GF-D8 (cell line): ENCODE measurements at regions not wholly inside any gene's neighbourhood (a gene's known extent, or its start where the extent isn't known, plus 50 kb on each side); places are given as distances from the start of the nearest gene placed in this dataset.

ENCODE experiments used
- DNase-seq: peaks from one replicate; lab custom pipeline; 2025; lab: John Stamatoyannopoulos, UW

DNA sequence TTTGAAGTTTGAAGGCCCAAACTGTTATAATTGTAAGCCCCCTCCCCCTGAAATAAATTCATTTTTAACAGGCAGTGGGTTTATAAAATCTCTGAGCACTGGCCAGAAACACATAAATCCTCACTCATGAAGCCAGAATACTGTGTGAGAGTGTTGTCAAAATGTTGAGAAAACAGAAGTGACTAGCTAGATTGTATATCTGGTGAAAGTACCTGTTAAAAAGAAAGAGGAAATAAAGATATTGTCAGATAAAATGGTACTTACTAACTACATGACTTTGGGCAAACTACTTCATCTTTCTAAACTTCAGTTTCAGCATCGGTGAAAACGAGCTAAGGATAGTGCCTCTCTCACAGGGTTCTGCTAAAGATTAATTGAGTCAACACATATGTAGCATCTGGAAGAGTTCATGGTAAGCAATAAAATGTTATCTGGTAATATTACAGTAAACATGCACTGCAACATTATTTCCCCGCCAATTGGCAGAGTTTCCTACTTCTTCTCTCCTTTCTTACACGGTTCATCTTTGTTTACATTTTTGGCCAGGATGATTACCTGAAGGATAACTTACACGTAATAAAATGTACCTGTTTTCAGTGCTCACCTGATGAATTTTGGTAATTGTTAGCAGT, 202.5 kb upstream of the CHRM2 start:
- DNase-seq = no peak

DNA sequence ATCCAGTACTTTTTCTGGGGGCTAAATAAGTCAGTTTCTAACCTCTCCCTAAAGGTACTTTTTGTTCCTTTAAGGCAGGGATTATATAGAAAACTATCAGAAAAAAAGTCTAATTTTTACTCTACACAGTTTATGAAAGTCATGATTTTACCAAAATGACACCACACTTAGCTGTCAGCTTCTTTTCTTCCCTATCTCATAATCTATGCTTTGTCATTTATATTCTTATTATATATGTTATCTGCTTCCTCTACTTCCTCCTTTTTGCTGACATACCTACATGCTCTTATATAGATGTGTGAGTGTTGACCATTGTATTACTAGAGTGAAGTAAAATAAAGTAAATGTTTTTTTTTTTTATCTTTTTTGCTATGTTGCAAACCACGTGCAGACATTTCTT, 203.9 kb upstream of the CHRM2 start:
- DNase-seq = no peak

DNA sequence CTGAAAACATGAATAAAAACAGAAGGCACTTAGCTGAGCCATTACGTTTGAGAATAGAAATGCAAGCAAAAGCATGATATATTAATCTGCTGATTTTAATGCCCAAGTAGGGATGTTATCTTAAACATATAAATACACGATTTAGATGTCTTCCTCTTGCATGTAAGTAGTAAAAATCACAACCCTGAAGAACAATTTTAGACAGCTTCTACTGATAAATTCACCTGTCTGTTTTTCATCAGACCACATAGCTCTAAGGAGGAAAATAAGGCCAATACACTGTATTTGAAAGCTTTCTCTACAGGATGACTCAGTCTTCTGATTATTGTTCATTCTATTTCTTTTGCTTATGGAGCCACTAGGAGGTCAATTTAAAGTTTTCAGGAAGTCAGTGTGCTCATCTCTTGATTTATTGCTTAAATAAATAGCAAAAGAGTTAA, 210.9 kb upstream of the CHRM2 start:
- DNase-seq = no peak

DNA sequence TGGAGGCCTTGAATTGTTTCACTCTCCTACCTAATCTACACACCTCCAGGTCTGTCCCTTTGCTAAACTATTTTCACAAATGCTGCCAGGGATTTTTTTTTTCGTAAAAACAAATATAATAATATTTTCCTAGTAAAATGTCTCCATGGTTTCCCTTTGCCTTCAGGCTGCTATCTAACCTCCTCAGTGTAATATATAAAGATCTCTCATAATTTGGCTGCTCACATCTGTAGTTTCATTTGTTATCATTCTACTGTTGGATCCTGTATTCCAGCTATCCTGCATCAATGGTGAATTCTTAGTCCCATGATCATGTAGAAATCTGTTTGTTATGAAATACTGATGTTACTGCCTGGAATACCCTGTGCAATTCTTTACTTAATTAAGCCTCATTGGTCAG, 211.9 kb upstream of the CHRM2 start:
- DNase-seq = no peak

DNA sequence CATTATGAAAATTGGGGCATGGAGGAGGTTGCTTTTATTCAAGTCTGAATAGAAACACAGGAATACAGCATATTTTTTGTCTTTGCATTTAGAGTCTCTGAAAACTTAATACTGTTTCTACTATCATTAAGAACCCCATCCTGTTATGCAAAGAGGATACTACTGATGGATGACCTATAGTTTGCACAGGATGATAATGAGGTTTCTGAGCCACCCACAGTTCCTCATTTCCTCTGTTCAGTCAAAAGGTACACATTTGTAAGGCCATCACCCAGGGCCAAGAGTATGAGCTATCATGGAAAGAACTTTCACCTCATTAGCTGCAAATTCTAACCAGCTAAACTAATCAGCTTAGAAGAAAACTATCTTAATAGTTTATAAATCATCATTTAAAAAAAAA, 213.0 kb upstream of the CHRM2 start:
- DNase-seq = no peak

DNA sequence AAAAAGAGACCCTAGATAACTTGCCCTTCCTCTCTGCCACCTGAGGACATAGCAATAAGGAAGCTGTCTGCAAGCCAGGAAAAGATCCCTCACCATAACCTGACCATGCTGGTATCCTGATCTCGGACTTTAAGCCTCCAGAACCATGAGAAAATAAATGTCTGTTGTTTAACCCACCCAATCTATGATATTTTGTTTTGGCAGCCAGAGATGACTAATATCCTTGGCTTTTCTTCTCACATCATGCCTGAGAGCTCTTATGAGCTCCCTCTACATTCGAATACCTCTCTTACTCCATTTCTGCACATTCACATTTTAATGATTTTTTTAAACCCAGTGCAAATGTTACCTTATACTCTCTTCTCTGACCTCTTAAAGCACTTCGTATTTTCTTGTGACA, 214.0 kb upstream of the CHRM2 start:
- DNase-seq = no peak

DNA sequence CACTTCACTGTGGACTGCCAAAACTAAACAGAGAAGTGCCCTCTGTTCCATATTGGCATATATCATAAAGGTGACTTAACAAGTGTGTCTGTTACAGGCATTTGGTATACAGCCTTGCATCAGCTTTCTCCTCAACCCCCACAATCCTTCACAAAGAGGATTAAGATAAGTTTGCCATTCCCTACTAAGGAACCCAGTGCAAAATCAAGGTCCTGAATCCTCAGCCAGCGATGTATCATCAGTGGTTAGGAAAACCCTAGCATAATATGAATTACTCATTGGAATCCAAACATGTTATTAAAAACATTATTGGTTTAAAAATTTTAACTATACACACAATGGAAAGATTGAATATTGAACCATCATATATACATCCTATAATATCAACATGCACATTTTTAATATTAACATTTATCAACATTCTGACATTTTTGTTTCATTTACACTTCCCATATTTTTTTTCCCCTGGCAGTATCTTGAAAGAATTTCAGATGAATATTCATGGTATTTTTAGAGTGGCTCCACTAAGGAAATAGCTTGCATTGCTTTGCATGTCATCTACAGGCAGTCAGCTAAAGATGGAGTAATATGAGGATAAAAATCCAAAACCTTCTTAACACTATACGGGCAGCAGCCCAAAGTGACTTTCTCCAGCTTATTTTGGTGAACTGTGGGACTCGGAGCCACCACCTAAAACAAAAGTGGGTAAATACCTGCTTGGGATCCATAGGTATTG, 215.6 kb upstream of the CHRM2 start:
- no peak for DNase-seq

DNA sequence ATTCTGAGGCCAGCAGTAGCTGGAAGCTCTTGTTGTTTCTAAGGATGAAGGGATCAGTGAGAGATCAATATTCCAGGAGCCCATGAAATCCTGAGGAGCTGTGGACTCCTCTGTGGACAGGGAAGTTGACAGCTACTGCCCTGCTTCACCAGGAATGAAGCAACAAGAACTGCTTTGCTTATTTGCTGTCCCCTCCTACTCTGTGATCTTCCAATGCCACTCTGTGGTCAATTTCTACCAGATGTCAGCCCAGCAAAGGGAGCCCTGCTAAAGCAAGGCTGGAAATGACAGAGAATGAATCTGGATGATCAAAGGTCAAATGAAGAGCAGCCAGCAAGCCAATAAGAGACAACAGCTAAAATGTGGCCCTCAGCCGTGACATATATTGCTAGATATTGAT, 227.5 kb upstream of the CHRM2 start:
- no peak for DNase-seq

DNA sequence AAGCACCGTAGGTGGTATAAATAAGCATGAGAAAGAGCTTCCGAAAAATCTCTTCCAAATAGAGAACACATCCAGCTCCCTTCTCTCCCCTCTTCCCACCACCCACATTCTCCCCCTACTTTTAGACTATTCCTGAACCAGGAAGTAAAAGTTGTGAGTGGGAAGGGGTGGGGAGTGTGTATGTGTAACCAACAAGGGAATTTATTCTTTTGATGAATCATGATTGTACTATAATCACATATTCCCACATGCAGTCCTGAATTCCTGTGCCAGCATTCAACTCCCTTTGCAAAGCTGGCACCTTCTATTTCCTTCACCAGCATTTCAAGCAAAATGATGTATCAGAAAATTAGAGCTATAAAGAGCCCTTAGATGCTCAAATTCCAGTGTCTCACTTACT, 230.6 kb upstream of the CHRM2 start:
- no peak for DNase-seq

DNA sequence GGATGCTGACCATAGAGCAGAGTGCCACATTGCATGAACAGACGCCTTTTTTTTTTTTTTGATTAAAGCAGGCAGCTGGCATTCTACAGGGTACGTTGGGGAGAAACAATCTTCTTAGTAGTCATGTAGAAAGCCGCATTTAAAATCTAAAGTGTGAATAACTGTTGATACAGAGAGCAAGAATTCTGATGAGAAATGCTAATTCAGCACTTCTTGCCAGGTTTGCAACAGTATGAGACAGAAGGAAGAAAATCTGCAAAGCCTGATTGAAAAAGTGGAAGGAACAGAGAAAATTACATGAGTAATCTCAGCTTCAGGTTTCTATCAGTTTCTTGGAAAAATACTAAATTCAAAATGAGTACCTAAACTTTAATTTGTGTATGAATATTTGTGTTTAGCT, 232.7 kb upstream of the CHRM2 start:
- DNase-seq = no peak

DNA sequence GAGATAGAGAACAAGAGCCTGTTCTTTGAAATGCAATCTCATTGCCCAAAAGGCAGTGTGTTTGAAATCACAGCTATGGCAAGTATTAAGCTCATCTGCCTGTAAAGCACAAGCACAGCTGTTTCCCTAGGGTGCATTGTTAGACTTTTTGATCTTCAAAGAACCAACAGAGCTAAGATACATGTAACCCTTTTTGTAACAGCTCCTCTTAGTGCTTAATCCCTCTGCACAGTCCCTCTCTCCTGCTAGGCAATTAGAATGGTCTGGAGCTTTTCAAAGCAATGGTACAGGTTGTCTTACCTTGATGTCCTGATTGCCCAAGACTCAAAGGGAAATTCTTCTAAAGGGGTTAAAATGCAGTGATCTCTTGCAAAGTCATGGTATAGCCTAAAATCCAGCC, 249.6 kb upstream of the CHRM2 start:
- DNase-seq = no peak

DNA sequence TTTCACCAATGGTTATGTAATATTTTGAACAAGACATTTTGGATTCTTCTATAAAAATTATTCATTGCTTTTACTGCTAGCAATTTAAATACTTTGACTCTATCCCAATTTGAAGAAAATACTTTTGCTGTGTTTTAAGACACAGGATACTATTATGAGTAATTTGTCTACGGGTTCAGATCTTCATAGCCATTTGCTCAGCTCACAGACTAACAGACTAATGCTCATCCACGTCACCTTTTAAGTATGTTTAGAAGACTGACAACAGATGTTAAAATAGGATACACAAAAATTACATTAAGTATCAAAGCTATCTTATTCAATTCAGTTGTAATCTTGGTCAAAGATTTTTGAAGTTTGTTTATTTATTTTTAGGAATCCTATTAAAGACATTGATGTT, 251.3 kb upstream of the CHRM2 start:
- DNase-seq = no peak

DNA sequence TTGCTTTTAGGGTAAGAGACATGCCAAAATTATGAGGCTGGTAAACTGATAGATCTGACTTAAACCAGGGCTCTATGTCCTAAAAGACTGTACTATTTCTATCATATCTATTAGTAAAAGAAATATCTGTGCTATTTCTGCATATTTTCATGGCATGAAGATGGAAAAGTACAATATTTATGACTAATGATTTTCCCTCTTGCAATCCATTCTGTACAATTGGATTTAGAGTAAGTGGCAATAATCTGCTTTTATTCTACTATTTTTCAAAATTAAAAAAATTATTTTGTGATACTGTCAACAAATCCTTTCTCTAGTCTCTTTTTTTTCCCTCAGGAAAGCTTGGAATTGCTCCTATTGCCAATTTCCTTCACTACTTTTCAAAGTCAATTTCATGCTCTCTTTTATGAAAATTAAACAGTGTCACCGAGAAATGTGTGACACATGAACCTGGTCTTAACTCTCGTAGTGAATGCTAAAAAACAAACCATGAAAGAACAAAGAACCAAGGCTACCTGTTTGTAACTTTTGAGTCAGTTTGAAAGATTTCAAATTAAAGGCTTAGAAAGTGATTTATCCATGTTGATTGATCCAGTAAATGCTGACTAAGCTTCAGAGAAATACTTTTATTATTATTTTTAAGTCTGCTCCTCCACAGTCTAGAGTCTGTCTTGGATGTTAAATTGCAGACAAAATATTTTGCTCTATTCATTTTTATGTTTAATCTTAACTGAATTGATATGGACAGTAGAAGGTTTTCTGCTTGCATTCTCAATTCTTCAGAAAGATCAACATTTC, 262.7 kb upstream of the CHRM2 start:
- no peak for DNase-seq

DNA sequence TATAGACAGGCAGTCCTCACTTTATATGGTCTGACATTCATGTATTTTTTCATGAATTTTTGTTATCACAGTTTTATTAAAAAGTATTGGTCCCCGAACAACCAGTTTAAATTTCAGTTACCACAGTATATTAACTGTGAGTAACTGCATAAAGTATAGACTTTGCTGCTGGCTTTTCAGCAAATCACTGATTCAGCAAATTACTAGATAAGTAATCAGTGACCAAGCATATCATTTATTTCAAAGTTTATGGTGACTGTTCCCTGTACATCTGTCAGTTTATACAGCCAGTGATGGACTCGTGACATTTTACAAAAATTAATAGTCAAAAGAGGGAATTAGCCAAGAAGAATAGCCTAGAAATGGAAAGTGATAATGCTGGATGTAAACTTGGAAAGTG, 266.7 kb upstream of the CHRM2 start:
- DNase-seq = no peak

DNA sequence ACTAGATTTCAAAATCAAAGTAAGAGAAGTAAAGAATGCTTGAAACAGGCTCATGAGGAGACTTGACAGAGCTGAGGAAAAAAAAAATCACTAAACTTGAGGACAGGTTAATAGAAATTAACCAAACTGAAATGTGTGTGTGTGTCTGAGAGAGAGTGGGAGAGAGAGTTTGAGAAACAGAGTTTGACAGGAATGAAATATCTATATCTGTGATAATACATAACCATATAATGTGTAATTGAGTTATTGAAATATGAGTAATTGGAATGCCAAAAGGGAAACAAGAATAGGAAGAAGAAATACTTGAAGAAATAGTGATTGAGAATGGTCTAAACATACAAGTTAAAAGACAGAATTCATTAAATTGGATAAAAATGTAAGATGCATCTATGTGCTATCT, 268.0 kb upstream of the CHRM2 start:
- no peak for DNase-seq

DNA sequence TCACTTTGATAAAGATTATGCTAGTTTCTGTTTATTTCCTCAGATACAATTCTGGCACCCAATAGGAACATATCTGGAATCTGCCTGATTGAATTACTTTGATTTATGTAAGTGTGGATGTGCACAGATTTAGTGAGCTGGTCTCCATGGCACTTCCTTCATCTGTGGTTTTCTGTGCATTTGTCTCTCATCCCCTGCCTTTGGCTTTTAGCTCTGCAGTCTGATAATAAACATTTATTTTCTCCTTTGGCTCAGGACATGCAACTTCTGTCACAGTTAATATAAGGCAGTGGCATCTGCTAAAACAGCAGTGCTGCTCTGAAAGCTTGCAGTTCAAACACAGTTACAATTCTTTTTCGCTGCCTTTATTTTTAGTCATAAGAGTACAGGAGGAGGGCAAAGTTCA, 273.7 kb upstream of the CHRM2 start:
- no peak for DNase-seq

DNA sequence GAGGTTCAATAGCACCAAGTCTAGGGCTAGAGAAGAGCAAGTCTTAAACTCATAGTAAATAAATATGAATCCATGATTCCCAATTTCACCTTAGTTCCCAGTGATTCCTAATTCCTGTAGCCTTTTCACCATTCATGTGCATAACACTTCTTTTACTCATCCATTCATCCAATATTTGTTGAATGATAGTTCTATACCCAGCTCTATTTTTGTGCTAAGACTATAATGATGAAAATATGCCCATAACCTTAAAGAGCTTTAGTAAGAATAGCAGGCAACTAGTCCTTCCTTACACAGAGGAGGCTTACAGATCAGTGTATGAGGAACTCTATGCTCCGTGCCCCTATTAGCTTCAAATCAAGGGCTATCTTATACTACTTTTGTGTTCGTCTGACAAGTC, 280.2 kb upstream of the CHRM2 start:
- no peak for DNase-seq

DNA sequence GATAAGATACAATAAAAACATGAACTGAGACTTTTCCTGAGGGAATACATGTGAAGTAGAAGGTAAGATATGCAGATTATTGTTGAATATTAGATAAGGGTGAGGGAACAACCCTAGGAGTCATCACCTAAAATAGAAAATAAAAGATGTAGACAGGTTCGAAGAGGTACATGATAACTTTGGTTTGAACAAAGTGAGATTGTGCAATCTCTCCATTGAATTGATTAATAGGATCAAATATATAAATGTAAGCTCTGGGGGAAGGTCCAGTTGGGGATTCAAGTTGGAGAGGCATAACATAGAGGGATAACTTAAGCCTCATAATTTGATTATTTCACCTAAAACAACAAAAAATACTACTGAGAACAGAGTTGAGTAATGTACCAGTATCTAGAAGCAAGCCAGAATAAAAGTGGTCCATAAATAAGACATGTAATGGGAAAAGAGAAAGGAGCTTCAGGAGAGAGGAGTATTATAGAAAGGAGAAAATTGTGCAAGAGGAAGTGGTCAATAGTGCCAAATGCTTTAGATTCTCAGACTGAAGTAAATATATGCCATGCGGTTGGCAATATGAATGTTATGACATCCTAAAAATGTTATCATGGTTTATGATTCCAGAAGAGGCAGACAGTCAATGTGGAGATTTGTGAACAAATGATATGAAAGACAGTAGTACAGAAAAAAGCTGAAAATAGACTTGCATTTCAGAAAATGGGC, 282.3 kb upstream of the CHRM2 start:
- no peak for DNase-seq

DNA sequence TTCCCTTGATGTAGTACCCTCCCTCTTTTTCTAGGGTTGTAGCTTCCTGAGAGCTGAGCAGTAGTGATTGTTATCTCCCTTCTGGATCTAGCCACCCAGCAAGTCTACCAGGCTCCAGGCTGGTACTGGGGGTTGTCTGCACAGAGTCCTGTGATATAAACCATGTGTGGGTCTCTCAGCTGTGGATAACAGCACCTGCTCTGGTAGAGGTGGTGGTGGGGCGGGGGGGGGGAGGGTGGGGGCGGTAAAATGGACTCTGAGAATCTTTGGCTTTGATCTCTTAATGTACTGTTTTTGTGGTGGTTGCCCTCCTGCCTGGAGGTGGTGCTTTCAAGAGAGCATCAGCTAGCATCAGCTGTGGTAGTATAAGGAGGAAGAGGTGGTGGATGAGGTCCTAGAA, 302.0 kb upstream of the CHRM2 start:
- no peak for DNase-seq

DNA sequence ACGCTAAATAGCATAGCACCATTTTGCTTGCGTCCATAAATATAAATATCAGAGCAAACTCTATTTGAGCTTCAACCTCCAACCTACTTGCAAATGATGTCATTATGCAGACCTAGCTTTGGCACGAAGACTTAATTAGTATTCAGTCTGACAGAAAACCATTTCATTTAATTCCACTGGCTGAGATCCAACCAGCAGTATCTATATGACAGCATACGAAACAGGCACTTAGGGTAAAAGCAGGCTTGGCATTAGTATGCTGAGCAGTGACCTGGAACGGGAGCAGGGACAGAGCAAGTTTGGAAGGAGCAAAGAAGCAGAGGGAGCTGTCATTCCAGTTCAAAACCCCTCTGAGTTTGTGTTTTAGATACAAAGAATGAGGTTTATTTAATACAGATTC, 312.5 kb upstream of the CHRM2 start:
- DNase-seq = no peak

DNA sequence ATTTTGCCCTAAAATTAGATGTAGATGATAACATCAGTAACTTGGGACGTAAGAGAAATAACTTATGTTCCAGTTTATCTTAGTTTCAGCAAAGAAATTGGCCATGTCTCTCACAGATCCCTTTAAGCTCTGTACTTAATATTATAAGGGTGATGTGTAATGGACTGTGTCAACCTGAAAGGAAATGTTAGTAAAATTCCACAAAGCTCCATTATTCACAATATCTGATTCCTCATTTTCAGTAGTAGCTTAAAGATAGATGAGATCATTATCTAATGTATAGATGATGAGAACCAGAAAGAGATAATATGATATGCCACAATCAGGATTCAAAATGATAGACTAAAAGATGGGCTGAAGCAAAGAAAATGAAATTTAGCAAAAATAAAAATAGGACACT, 316.8 kb upstream of the CHRM2 start:
- DNase-seq = no peak

DNA sequence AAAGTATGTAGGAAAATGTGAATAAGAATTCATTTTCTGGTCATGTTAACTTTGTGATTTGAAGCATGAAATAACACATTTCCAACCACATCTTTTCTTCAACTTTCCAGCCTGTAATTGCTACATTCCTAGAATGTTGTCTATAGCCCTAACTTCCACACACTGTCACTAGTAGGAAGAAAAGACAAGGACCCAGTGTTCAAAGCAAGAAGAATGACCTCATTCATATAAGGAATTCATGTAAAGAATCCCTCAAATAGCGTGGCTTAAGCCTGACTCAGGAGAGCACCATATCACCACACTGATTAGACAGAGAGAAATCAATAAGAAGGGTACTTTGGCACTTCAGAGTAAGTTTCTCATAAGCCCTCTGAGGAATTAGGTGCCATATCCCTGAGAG, 318.7 kb upstream of the CHRM2 start:
- DNase-seq = no peak

DNA sequence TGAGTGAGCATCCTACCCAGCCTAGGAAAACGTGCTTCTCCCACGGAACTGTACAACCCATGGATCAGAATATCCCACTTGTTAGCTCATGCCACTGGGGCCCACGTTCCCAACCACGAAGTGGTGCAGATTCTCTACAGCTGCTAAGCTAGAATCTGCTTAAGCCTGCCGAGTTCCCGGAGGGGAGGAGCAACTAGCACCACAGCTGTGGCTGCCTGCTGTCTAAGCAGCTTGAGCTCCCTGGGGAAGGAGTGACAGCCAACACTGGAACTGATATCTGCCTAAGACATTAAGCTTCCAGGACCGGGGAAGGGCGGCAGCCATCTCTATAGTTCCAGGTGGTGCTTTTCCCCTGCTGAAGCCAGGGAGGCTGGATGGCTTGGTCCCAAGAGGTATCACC, 334.7 kb upstream of the CHRM2 start:
- no peak for DNase-seq
